IMR-90 (cell line): ENCODE measurements at regions not wholly inside any gene's neighbourhood (a gene's known extent, or its start where the extent isn't known, plus 50 kb on each side); places are given as distances from the start of the nearest gene placed in this dataset.

Source experiments
- ATAC-seq: fragments of 200-7000 bp; cut with Tn5 transposase; 2 replicates; pipeline ENCODE4 v1.9.1; 2020; ENCODE audit warnings: low read depth, mild to moderate bottlenecking, moderate library complexity
- BruUV-seq: library from RNA; stranded (reverse); fragments of 400-500 nt; replicated peaks from 2 replicates; lab custom pipeline; 2021; lab: Mats Ljungman, UMichigan
- CTCF ChIA-PET: fragments of 300-600 bp; formaldehyde crosslinking; extraction: SDS; loops from one replicate; lab custom pipeline; 2021; ENCODE audit warnings: antibody characterized with exemption; lab: Yijun Ruan, JAX
- POLR2A ChIA-PET: fragments of 300-600 bp; sonication (Branson Sonifier 250); formaldehyde crosslinking; loops from one replicate; lab custom pipeline; 2022; ENCODE audit warnings: antibody characterized with exemption; ENCODE audit not compliant: unreplicated experiment; lab: Charles Lee
- DNase-seq: peaks from one replicate; pipeline ENCODE4 v3.0.0; 2013
- H2AFZ ChIP-seq: replicated peaks from 2 replicates; pipeline ENCODE3; 2013; ENCODE audit warnings: low read length, mild to moderate bottlenecking; ENCODE audit not compliant: poor library complexity
- H2AK5ac ChIP-seq: 2 replicates; pipeline ENCODE4 v1.6.1; 2013; ENCODE audit warnings: low read depth, low read length, inconsistent platforms
- H2AK9ac ChIP-seq: replicated peaks from 2 replicates; pipeline ENCODE3; 2013; ENCODE audit warnings: mild to moderate bottlenecking, low read depth, low read length, moderate library complexity; ENCODE audit not compliant: poor library complexity
- H2BK120ac ChIP-seq: 2 replicates; pipeline ENCODE4 v1.6.1; 2013; ENCODE audit warnings: low read depth, low read length, inconsistent platforms
- H2BK15ac ChIP-seq: 3 replicates; pipeline ENCODE4 v1.6.1; 2013; ENCODE audit warnings: low read depth, low read length, inconsistent platforms
- H2BK20ac ChIP-seq: 2 replicates; pipeline ENCODE4 v1.6.1; 2013; ENCODE audit warnings: low read depth, mild to moderate bottlenecking, inconsistent platforms, low read length, moderate library complexity
- H2BK5ac ChIP-seq: 2 replicates; pipeline ENCODE4 v1.6.1; 2013; ENCODE audit warnings: mild to moderate bottlenecking, low read depth, low read length, inconsistent platforms; ENCODE audit not compliant: poor library complexity, severe bottlenecking
- H3K14ac ChIP-seq: replicated peaks from 2 replicates; pipeline ENCODE4 v1.6.1; 2013; ENCODE audit warnings: low read depth, low read length, inconsistent platforms
- H3K18ac ChIP-seq: 2 replicates; pipeline ENCODE4 v1.6.1; 2013; ENCODE audit warnings: low read depth, low read length, control low read depth
- H3K23ac ChIP-seq: 2 replicates; pipeline ENCODE4 v1.6.1; 2013; ENCODE audit warnings: low read depth, low read length, inconsistent platforms
- H3K27ac ChIP-seq: 2 replicates; pipeline ENCODE4 v1.5.1; 2013; ENCODE audit warnings: mild to moderate bottlenecking, control low read depth, low read length; ENCODE audit not compliant: insufficient read depth
- H3K27me3 ChIP-seq: 2 replicates; pipeline ENCODE4 v1.6.1; 2013; ENCODE audit warnings: low read length; ENCODE audit not compliant: control insufficient read depth, insufficient read depth
- H3K36me3 ChIP-seq: 2 replicates; pipeline ENCODE4 v1.6.1; 2013; ENCODE audit warnings: low read length, mixed read lengths; ENCODE audit not compliant: control insufficient read depth, insufficient read depth
- H3K4ac ChIP-seq: 2 replicates; pipeline ENCODE4 v1.6.1; 2013; ENCODE audit warnings: low read depth, low read length, inconsistent platforms
- H3K4me1 ChIP-seq: 2 replicates; pipeline ENCODE4 v1.6.1; 2013; ENCODE audit warnings: low read length, mixed read lengths; ENCODE audit not compliant: control insufficient read depth, insufficient read depth
- H3K4me2 ChIP-seq: 2 replicates; pipeline ENCODE4 v1.6.1; 2013; ENCODE audit warnings: low read depth, mild to moderate bottlenecking, control low read depth, low read length, moderate library complexity
- H3K4me3 ChIP-seq: 2 replicates; pipeline ENCODE4 v1.5.1; 2013; ENCODE audit warnings: low read depth, mild to moderate bottlenecking, control low read depth, low read length, moderate library complexity; ENCODE audit not compliant: insufficient read depth
- H3K56ac ChIP-seq: 2 replicates; pipeline ENCODE4 v1.6.1; 2013; ENCODE audit warnings: low read length, inconsistent platforms; ENCODE audit not compliant: insufficient read depth; ENCODE audit errors: extremely low read depth
- H3K79me1 ChIP-seq, 2 experiments: 2 replicates each; pipeline ENCODE4 v1.6.1; 2013; ENCODE audit warnings: low read length in 2 of 2, inconsistent platforms in 1 of 2, low read depth in 1 of 2
- H3K9ac ChIP-seq: 2 replicates; pipeline ENCODE4 v1.6.1; 2013; ENCODE audit warnings: low read depth, low read length, control low read depth
- H3K9me1 ChIP-seq: 2 replicates; pipeline ENCODE4 v1.6.1; 2013; ENCODE audit warnings: low read length, inconsistent platforms; ENCODE audit not compliant: insufficient read depth
- H3K9me3 ChIP-seq: 2 replicates; pipeline ENCODE4 v1.6.1; 2013; ENCODE audit warnings: low read length; ENCODE audit not compliant: control insufficient read depth, insufficient read depth
- H4K20me1 ChIP-seq: 2 replicates; pipeline ENCODE4 v1.6.1; 2013; ENCODE audit warnings: low read length, inconsistent platforms; ENCODE audit not compliant: insufficient read depth
- H4K5ac ChIP-seq: 2 replicates; pipeline ENCODE4 v1.6.1; 2013; ENCODE audit warnings: mild to moderate bottlenecking, low read depth, low read length, control low read depth
- H4K8ac ChIP-seq, 2 experiments: 2 replicates each; pipeline ENCODE4 v1.6.1; 2013; ENCODE audit warnings: low read depth in 2 of 2, low read length in 2 of 2, control low read depth in 1 of 2, inconsistent platforms in 1 of 2
- H4K91ac ChIP-seq: 2 replicates; pipeline ENCODE4 v1.6.1; 2013; ENCODE audit warnings: low read depth, low read length, inconsistent platforms; ENCODE audit not compliant: insufficient read depth
- BHLHE40 ChIP-seq: fragments of 150-350 bp; IDR thresholded peaks from 2 replicates; pipeline ENCODE4 v1.6.1; 2016; ENCODE audit warnings: mild to moderate bottlenecking, low read depth, low read length
- POLR2A ChIP-seq: IDR thresholded peaks from 2 replicates; pipeline ENCODE4 v1.6.1; 2012; ENCODE audit warnings: mild to moderate bottlenecking, low read depth, low read length
- RAD21 ChIP-seq: IDR thresholded peaks from 2 replicates; pipeline ENCODE4 v1.6.1; 2012; ENCODE audit warnings: low read length, improper control_type of control experiment
- SMC3 ChIP-seq: fragments of 150-350 bp; IDR thresholded peaks from 2 replicates; pipeline ENCODE4 v1.6.1; 2016; ENCODE audit warnings: low read depth, mild to moderate bottlenecking, antibody characterized with exemption, low read length, moderate library complexity
- WGBS, 2 experiments: methylation state at CpG; one replicate each; pipeline versions ENCODE4 v1.1.5 to v1.1.7; 2013; ENCODE audit warnings: missing lambda C conversion rate in 2 of 2; ENCODE audit not compliant: insufficient read length in 1 of 2; ENCODE audit errors: extremely low coverage in 2 of 2; 5-methylcytosine and 5-hydroxymethylcytosine counted together
- dilution Hi-C: fragments of 300-500 bp; cut with HindIII; formaldehyde crosslinking; loops from one replicate; pipeline ENCODE4 v1.14.3; 2018; ENCODE audit warnings: low sequenced_read_pairs; ENCODE audit not compliant: unreplicated experiment
- in situ Hi-C: fragments of 300-500 bp; cut with MboI; formaldehyde crosslinking; loops from 3 replicates; pipeline ENCODE4 v1.14.3; 2019; ENCODE audit warnings: low sequenced_read_pairs, inconsistent platforms, mixed read lengths
- intact Hi-C: fragments of 100-400 bp; cut with micrococcal nuclease; formaldehyde crosslinking; loops from 2 replicates; pipeline ENCODE4 v1.10.0; 2022
- TF ChIP-seq, protein P1 (sequence below): conservative IDR thresholded peaks from 2 replicates; pipeline ENCODE4 v1.5.1; 2012; ENCODE audit warnings: mild to moderate bottlenecking, low read depth, low read length, improper control_type of control experiment

DNA sequence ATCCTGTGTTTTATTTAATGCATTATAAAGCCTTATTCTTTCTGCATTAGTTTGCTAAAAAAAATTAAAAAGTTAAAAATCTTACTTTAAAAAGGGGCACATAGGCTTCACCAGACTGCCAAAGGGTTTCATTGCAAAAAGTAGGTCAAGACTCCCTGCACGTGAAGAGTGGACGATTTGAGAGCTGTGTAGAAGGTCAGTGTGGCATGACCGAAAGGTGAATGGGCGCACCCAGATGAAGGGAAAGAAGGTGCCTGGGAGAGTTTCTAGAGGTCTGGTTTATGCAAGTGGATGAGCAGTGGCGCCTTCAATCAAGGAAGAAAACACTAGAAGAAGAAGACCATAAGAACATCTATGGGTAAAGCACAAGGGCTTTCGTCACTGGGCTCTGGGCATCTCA lies 111.0 kb downstream of the SP3 start:
- DNase-seq, result no peak
- no peak overlapping the region for H2BK20ac ChIP-seq
- no peak overlapping the region for H3K14ac ChIP-seq
- H3K4me2 ChIP-seq, result no peak overlapping the region
- no peak overlapping the region for H2AFZ ChIP-seq
- no peak overlapping the region for H2AK9ac ChIP-seq
- H3K4me3 ChIP-seq, result no peak overlapping the region
- no peak overlapping the region for H2BK15ac ChIP-seq
- no peak overlapping the region for H2BK120ac ChIP-seq
- no peak overlapping the region for H2AK5ac ChIP-seq
- H3K36me3 ChIP-seq, result no peaks in the 10 kb centered on the region
- ATAC-seq, result no peak
- H3K4me1 ChIP-seq, result peaks cover 2% of the 10 kb centered on the region; the same call in 1 of the 2 replicates
- no peak overlapping the region for H3K56ac ChIP-seq
- H4K91ac ChIP-seq, result no peak overlapping the region
- no peak overlapping the region for H3K27ac ChIP-seq
- no peaks in the 10 kb centered on the region for H4K20me1 ChIP-seq
- no peak overlapping the region for H4K5ac ChIP-seq
- H4K8ac ChIP-seq, result no peak overlapping the region
- no peak overlapping the region for H3K18ac ChIP-seq
- no peak overlapping the region for H3K23ac ChIP-seq
- H3K4ac ChIP-seq, result no peak overlapping the region
- in situ Hi-C loops, result no loop called here
- 100% methylated on average over 3 of the region's 6 CpGs; no CpG with 5 or more reads in 1 of the 2 experiments for WGBS, 2 experiments
- no peak overlapping the region for H2BK5ac ChIP-seq
- TF ChIP-seq BHLHE40, result no peak
- TF ChIP-seq POLR2A, result no peak
- TF ChIP-seq, protein P1, sequence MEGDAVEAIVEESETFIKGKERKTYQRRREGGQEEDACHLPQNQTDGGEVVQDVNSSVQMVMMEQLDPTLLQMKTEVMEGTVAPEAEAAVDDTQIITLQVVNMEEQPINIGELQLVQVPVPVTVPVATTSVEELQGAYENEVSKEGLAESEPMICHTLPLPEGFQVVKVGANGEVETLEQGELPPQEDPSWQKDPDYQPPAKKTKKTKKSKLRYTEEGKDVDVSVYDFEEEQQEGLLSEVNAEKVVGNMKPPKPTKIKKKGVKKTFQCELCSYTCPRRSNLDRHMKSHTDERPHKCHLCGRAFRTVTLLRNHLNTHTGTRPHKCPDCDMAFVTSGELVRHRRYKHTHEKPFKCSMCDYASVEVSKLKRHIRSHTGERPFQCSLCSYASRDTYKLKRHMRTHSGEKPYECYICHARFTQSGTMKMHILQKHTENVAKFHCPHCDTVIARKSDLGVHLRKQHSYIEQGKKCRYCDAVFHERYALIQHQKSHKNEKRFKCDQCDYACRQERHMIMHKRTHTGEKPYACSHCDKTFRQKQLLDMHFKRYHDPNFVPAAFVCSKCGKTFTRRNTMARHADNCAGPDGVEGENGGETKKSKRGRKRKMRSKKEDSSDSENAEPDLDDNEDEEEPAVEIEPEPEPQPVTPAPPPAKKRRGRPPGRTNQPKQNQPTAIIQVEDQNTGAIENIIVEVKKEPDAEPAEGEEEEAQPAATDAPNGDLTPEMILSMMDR, result no peak
- no peak for TF ChIP-seq SMC3
- no peak for TF ChIP-seq RAD21
- no peak overlapping the region for H3K9ac ChIP-seq
- H3K27me3 ChIP-seq, result peaks cover 11% of the 10 kb centered on the region
- H3K9me3 ChIP-seq, result no peaks in the 10 kb centered on the region
- POLR2A ChIA-PET, result no interaction called here
- H3K79me1 ChIP-seq, result no peaks in the 10 kb centered on the region
- H3K9me1 ChIP-seq, result no peaks in the 10 kb centered on the region
- no TSS peak for BruUV-seq
- dilution Hi-C loops, result no loop called here
- CTCF ChIA-PET, result no interaction called here
- intact Hi-C loops, result no loop called here
